Esophagus squamous epithelium (tissue), 4 donors: ENCODE measurements at regions not wholly inside any gene's neighbourhood (a gene's known extent, or its start where the extent isn't known, plus 50 kb on each side); places are given as distances from the start of the nearest gene placed in this dataset.

ENCODE experiments used
- POLR2A ChIP-seq, 4 donors: fragments of 450-650 bp; IDR thresholded peaks; one replicate each; pipeline ENCODE4 v1.6.1; 2017; ENCODE audit warnings: antibody characterized with exemption in 4 of 4, mild to moderate bottlenecking in 4 of 4, moderate library complexity in 3 of 4
- TF ChIP-seq, protein P1 (sequence below), 6 experiments: fragments of 450-650 bp in 4 of 6; fragments of 200-600 bp in 2 of 6; sonication (generic) in 2 of 6; IDR thresholded peaks; one replicate each; pipeline ENCODE4 v1.5.1; 2016 to 2019; ENCODE audit warnings: antibody characterized with exemption in 6 of 6, mild to moderate bottlenecking in 4 of 6, moderate library complexity in 4 of 6

DNA sequence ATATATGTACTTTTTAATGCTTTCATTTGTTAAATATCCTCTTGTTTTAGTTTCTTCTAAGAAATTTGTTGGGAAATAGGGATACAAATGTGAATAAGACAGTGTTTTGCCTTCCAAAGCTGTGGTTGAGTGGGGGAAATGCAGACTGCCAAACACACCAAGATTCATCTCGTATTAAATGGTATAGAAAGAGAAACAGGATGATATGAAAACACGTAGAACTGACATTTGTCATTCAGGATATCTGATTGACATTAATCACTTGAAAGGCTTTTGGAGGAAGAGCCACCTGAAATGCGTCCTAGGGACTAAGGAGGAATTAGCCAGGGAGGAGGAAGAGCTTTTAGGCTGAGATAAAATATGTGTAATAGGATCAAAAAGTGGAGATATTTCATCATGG lies 287.4 kb upstream of the SEMA3C start:
- TF ChIP-seq, protein P1, sequence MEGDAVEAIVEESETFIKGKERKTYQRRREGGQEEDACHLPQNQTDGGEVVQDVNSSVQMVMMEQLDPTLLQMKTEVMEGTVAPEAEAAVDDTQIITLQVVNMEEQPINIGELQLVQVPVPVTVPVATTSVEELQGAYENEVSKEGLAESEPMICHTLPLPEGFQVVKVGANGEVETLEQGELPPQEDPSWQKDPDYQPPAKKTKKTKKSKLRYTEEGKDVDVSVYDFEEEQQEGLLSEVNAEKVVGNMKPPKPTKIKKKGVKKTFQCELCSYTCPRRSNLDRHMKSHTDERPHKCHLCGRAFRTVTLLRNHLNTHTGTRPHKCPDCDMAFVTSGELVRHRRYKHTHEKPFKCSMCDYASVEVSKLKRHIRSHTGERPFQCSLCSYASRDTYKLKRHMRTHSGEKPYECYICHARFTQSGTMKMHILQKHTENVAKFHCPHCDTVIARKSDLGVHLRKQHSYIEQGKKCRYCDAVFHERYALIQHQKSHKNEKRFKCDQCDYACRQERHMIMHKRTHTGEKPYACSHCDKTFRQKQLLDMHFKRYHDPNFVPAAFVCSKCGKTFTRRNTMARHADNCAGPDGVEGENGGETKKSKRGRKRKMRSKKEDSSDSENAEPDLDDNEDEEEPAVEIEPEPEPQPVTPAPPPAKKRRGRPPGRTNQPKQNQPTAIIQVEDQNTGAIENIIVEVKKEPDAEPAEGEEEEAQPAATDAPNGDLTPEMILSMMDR (IDR thresholded peaks at IDR 0.05): no peak
- no peak for TF ChIP-seq POLR2A (IDR thresholded peaks at IDR 0.05)
